ENCODE measurements at regions not wholly inside any gene's neighbourhood (a gene's known extent, or its start where the extent isn't known, plus 50 kb on each side); places are given as distances from the start of the nearest gene placed in this dataset.

DNA sequence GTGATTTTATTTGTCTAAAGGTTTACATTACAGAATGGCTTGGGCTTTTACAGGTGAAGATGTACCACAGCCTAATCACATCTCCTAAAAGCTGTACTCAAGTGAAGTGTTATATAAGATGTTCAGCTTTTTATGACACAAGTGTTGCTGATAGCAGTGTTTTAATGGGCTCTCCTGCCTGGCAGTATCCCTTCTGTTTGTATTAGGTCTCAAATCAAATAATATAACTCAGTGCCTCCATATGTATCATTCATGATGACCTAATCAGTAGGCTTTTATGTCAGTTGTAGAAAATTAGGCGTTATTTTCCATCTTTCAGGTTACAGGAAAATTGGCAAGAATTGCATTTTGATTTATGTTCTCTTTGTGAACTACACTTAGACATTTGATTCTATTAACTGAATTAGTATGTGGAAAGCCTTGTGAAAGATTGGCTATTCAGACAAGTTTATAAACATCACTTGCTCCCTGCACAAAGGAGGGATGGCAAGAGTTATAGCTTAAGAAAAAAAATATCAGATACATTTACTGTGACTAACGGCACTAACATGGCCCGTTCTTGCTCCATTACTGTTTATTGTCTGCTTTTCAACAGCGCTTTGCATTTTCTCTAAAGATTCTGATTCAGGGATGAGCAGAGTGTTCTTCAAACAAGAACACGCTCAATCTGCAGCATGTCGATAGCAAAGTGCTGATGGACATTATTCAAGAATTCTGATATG, 143.7 kb upstream of the DIO2 start:
- ChIA-PET POLR2A (interaction anchor here (0.7 kb wide), 1 partner anchor 8 kb away, joined by 3 read pairs; no protein-coding TSS in a partner anchor), CTCF (ENCODE audit: unreplicated experiment) (no interaction called here)
- DNase-seq (ENCODE audit: low spot score), result no peak
- H3K36me3 ChIP-seq (ENCODE audit: insufficient read depth, low read length), result no peaks in the 10 kb centered on the region
- no peaks in the 10 kb centered on the region for H3K4me1 ChIP-seq (ENCODE audit: insufficient read depth, low read length, poor library complexity, severe bottlenecking)
- H2AFZ ChIP-seq (ENCODE audit: low read length), result no peak overlapping the region
- no peaks in the 10 kb centered on the region for H4K20me1 ChIP-seq (ENCODE audit: insufficient read depth, low read length)
- H3K9me2 ChIP-seq (ENCODE audit: insufficient read depth, low read length), result no peaks in the 10 kb centered on the region
- intact Hi-C loops (cut with micrococcal nuclease; ENCODE audit: unreplicated experiment), result no loop called here
- no peak for TF ChIP-seq EZH2phosphoT487 (IDR thresholded peaks at IDR 0.05; ENCODE audit: borderline replicate concordance, low read depth, low read length)
- TF ChIP-seq, protein P1, sequence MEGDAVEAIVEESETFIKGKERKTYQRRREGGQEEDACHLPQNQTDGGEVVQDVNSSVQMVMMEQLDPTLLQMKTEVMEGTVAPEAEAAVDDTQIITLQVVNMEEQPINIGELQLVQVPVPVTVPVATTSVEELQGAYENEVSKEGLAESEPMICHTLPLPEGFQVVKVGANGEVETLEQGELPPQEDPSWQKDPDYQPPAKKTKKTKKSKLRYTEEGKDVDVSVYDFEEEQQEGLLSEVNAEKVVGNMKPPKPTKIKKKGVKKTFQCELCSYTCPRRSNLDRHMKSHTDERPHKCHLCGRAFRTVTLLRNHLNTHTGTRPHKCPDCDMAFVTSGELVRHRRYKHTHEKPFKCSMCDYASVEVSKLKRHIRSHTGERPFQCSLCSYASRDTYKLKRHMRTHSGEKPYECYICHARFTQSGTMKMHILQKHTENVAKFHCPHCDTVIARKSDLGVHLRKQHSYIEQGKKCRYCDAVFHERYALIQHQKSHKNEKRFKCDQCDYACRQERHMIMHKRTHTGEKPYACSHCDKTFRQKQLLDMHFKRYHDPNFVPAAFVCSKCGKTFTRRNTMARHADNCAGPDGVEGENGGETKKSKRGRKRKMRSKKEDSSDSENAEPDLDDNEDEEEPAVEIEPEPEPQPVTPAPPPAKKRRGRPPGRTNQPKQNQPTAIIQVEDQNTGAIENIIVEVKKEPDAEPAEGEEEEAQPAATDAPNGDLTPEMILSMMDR (conservative IDR thresholded peaks at IDR 0.05; ENCODE audit: low read length), result no peak
- BruUV-seq (replicated peaks), result no TSS peak
- H3K9me3 ChIP-seq (ENCODE audit: low read length), result no peaks in the 10 kb centered on the region; the same call in 1 of the 2 replicates
- H3K79me2 ChIP-seq (ENCODE audit: insufficient read depth, low read depth, low read length), result no peaks in the 10 kb centered on the region
- no peak overlapping the region for H3K4me3 ChIP-seq (ENCODE audit: low read depth, low read length, poor library complexity, severe bottlenecking)
- H3K27ac ChIP-seq (ENCODE audit: low read depth, low read length, poor library complexity, severe bottlenecking), result no peak overlapping the region
- H3K4me2 ChIP-seq (ENCODE audit: low read length), result no peak overlapping the region

DNA sequence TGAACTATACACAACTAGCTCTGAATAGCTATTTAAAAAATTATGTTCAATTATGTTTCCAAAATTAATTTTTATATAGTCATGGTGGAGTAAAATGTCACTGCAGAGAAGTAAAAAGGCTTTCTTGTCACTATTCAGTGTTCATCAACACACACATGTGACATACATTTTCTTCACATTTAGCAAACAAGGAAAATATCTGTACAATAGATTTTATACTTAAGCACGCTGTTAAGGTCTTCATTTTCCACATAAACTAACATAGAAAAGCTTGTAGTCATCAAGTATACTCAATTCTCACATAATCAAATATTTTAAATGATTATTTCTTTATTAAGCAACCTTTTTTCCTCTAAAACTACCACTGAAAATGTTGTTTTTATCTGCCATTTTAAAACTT, 141.2 kb upstream of the DIO2 start:
- Histone ChIP-seq H4K20me1 (ENCODE audit: insufficient read depth, low read length) (no peaks in the 10 kb centered on the region), H3K9me3 (ENCODE audit: low read length) (no peaks in the 10 kb centered on the region; the same call in 1 of the 2 replicates), H3K4me1 (ENCODE audit: insufficient read depth, low read length, poor library complexity, severe bottlenecking) (no peaks in the 10 kb centered on the region), H3K9me2 (ENCODE audit: insufficient read depth, low read length) (no peaks in the 10 kb centered on the region), H3K27ac (ENCODE audit: low read depth, low read length, poor library complexity, severe bottlenecking) (no peak overlapping the region), H3K79me2 (ENCODE audit: insufficient read depth, low read depth, low read length) (no peaks in the 10 kb centered on the region), H3K36me3 (ENCODE audit: insufficient read depth, low read length) (no peaks in the 10 kb centered on the region), H3K4me3 (ENCODE audit: low read depth, low read length, poor library complexity, severe bottlenecking) (no peak overlapping the region), H2AFZ (ENCODE audit: low read length) (no peak overlapping the region), H3K4me2 (ENCODE audit: low read length) (no peak overlapping the region)
- intact Hi-C loops (cut with micrococcal nuclease; ENCODE audit: unreplicated experiment), result no loop called here
- no peak for TF ChIP-seq EZH2phosphoT487 (IDR thresholded peaks at IDR 0.05; ENCODE audit: borderline replicate concordance, low read depth, low read length)
- TF ChIP-seq, protein P1 (conservative IDR thresholded peaks at IDR 0.05; ENCODE audit: low read length), result no peak
- ChIA-PET POLR2A (interaction anchor here (0.6 to 1.4 kb wide), 2 partner anchors 9 to 105 kb away, joined by 3 read pairs; no protein-coding TSS in a partner anchor), CTCF (ENCODE audit: unreplicated experiment) (no interaction called here)
- no TSS peak for BruUV-seq (replicated peaks)
- DNase-seq (ENCODE audit: low spot score), result no peak

DNA sequence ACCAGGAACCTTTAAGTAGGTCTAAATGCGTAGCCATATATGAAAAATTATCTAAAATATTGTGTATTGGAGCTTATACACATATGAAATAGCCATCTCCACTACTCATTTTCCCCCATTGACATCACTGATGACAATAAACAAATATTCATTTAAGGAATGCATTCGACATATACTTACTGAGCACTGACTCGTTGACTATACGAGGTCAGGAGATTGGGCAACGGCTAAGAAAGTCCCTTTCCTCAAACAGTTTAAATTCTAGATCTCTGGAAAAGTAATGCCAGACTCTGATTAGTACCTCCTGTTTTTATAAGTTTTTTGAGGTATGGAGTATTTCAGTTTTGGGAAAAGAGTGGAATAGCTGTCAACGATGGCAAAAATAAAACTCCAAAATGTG, 139.4 kb upstream of the DIO2 start:
- no peaks in the 10 kb centered on the region; the same call in 1 of the 2 replicates for H3K9me3 ChIP-seq (ENCODE audit: low read length)
- TF ChIP-seq, protein P1 (conservative IDR thresholded peaks at IDR 0.05; ENCODE audit: low read length), result no peak
- TF ChIP-seq EZH2phosphoT487 (IDR thresholded peaks at IDR 0.05; ENCODE audit: borderline replicate concordance, low read depth, low read length), result no peak
- no peaks in the 10 kb centered on the region for H3K4me1 ChIP-seq (ENCODE audit: insufficient read depth, low read length, poor library complexity, severe bottlenecking)
- H2AFZ ChIP-seq (ENCODE audit: low read length), result no peak overlapping the region
- no peak overlapping the region for H3K4me2 ChIP-seq (ENCODE audit: low read length)
- no peak overlapping the region for H3K4me3 ChIP-seq (ENCODE audit: low read depth, low read length, poor library complexity, severe bottlenecking)
- H3K79me2 ChIP-seq (ENCODE audit: insufficient read depth, low read depth, low read length), result no peaks in the 10 kb centered on the region
- BruUV-seq (replicated peaks), result no TSS peak
- no peak overlapping the region for H3K27ac ChIP-seq (ENCODE audit: low read depth, low read length, poor library complexity, severe bottlenecking)
- intact Hi-C loops (cut with micrococcal nuclease; ENCODE audit: unreplicated experiment), result no loop called here
- no peaks in the 10 kb centered on the region; the same call in 1 of the 2 replicates for H4K20me1 ChIP-seq (ENCODE audit: insufficient read depth, low read length)
- no peaks in the 10 kb centered on the region for H3K9me2 ChIP-seq (ENCODE audit: insufficient read depth, low read length)
- no peak for DNase-seq (ENCODE audit: low spot score)
- H3K36me3 ChIP-seq (ENCODE audit: insufficient read depth, low read length), result no peaks in the 10 kb centered on the region
- POLR2A ChIA-PET, result no interaction called here
- CTCF ChIA-PET (ENCODE audit: unreplicated experiment), result no interaction called here
